Stimulated activated CD4-positive, alpha-beta T cell treated with anti-CD3 and anti-CD28 coated beads, TNF-alpha, amount 100 ng/mL, for 1 hour (primary cell): ENCODE measurements at regions not wholly inside any gene's neighbourhood (a gene's known extent, or its start where the extent isn't known, plus 50 kb on each side); places are given as distances from the start of the nearest gene placed in this dataset.
A peak's percentile ranks its signal among the peaks of the same experiment; 100 is the strongest.

Experiments used
- DNase-seq, 3 donors: peaks; one replicate each; pipeline ENCODE4 v3.0.0-alpha.2; 2020; ENCODE audit warnings: low read depth in 3 of 3, low spot score in 1 of 3

DNA sequence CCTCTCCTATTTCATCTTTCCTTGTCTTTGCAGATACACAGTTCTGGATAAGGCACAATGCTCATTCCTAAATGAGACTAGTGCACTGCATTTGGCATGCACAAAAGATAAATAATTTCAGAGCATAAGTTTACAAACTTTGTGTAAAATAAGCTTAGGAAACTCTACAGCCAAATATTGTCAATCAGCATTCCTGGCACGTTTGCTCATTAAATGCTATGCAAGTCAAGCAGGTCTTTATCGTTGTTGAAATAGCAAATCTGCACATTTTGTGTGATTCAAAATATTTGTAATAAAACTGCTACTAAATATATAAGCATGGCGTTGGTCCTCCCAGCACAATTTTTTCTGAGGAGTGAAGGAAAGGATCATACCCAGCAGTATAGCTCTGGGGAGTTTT, 322.1 kb upstream of the NOCT start:
- DNase-seq: no peak

DNA sequence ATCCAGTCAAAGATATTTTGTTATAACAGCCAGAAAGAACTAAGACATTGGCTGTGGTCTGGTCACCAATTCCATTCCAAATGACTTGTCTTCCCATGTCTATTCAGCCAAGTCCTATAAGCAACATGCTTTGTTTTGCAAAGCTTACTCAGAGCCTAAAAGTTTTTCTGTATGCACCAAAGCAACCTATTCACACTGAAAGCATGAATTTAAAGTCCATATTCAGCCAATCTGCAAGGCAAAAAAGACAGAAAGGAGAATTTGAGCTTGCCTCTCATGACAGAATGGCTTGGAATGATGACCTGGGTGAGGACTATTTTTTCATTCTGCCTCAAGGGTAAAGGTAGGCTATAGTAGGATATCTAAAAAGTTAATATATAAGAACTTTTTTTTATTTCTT, 323.2 kb upstream of the NOCT start:
- no peak for DNase-seq

DNA sequence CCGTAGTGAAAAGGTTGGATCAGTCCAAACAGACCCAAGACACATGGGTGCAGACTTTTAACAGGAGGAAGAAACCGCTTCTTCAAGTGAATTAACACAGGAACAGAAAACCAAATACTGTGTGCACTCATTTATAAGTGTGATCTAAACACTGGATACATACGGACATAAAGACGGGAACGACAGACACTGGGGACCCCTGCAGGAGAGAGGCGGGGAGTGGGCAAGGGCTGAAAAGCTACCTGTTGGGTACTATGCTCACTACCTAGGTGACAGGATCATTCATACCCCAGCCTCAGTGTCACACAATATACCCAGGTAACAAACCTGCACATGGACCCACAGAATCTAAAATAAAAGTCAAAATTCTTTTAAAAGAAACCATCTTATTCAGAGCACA, 326.0 kb upstream of the NOCT start:
- DNase-seq: no peak

DNA sequence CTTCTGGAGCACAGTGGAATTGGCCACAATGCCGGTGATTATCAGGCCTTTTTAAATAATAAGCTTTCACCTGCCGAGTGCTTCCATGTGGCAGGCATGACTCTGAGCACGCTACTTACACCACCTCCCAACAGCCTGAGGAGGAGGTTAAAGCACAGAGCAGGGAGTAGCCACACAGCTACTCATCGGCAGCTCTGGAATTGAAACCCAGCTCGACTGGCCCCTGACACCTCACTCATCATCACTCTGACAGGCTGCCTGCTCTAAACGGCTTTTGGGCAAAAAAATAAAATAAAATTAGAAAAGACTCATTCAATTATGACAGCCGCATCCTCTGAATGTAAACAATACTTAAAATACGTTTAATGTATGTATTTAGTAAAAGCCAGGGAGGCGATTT, 326.4 kb upstream of the NOCT start:
- no peak for DNase-seq

DNA sequence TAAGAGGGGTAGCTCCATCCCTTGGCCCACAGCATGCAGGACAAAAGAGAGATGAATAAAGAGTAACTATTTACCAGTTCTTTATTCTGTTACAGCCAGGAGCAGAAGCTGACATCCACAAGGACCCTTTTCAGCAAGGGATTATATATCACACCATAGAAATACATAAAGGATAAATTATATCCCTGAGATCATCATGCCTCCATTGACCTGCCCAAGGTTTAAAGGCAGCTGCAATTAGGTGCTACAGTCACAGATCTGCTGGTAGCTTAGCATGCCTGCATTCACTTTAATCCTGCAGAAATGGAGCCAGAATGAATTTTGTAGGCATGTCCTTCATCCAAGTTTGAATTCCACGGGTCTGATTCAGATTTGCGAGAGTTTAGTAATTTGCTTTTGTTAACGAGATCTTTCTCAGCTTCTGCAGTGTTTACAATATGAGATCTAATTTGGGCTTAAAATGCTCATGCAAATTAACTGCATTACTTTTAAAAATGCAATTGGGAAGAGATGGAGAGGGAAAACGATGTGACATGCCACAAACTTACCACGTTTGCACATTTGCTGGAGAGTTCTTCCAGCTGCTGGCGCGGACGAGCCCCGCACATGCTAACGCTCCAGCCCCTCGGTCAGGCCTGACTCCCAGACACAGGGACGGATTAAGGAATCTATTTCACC, 327.0 kb upstream of the NOCT start:
- no peak for DNase-seq

DNA sequence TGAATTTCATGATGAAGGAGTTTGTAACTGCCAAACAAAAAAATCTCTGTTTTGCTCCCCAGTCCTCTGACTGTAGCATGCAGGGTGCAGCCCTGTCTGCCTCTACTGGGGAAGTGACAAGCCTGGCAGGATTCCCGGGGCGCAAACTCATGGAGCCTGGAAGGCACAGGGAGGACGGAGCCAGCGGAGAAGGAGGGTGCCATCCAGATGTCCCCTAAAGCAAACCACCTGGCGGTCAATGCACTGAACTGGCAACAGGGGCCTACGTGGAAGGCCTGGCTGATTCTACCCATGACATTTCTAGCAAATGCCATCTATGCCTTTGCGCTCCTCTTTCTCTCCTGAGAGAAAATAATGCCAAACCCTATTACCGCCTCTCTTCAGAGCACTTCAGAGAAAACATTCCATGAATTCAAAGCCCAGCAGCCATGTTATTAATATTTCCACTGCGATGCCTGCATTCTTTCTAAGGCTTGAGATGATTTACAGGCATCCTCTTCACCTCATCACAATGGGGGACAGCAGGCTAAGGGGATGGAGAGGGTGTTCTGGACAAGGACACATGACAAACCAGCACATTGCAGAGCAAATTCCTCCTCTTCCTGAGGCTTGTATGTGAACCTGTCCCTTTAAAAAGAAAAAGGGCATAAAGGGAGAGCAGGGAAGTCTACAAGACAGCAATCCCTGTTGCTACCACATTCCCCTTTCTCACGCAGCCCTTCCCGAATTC, 329.3 kb upstream of the NOCT start:
- DNase-seq: no peak

DNA sequence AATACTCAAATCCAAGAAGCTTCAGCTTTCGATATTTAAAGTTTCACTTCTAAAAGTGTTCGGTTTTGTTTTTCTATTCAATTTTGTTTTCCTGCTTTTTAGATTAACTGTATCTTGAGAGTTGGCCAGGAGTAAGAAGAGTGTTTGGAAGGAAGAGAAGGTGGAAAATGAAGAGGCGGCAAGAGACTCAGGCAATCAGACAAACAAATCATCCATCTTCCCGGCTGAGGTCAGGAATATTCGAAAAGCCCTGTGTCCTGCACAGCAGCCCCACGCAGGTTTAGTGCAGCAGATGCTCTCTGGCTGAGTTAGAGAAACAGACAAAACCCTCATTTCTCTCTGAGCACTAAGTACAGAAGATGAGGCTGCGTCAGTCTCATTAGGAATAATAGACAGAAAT, 330.3 kb upstream of the NOCT start:
- no peak for DNase-seq

DNA sequence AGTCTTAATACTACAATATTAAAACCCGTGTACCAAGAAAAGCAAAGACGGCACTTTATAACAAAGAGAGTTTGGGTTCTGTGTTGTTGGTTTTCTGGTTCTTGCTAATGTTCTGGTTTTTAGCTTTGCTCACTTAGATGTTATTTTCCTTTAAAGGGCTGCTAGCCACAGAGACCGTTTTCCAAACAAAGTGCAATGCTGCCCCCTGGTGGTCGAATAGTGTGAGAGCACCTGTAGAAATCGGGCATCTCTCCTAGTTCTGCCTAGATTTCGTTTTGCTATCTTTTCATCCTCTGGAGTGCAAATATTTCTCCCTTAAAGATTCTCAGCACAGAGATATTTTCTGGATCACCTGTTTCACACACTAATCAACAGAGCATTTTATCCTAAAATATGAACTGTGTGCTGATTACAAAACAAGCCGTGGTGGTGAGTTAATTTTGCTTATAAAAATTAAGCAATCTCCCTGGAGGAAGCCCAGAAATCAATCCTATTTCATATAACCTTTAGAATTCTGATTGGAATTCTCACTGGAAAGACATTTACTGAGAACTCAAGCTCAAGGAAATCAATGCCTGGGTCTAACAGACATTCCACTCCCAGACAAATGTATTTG, 334.5 kb upstream of the NOCT start:
- DNase-seq: peak; percentile 6 to 59 (median 34)

DNA sequence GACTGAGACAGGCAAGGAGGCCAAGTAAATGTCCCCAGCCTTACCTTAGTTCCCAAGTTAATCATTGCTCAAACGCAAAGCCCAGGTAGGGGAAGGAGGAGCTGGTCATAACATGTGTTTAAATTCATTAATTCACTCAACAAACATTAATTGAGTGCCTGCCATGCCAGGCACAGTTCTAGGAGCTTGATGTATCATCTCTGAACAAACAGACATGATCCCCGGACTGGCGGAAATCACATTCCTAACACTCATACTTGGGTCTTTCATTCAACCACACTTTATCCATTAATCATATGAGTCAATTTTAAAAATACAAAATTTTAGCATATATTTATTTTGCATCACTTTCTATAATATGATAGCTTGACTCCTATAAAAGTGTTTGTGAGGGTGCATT, 335.3 kb upstream of the NOCT start:
- DNase-seq: no peak

DNA sequence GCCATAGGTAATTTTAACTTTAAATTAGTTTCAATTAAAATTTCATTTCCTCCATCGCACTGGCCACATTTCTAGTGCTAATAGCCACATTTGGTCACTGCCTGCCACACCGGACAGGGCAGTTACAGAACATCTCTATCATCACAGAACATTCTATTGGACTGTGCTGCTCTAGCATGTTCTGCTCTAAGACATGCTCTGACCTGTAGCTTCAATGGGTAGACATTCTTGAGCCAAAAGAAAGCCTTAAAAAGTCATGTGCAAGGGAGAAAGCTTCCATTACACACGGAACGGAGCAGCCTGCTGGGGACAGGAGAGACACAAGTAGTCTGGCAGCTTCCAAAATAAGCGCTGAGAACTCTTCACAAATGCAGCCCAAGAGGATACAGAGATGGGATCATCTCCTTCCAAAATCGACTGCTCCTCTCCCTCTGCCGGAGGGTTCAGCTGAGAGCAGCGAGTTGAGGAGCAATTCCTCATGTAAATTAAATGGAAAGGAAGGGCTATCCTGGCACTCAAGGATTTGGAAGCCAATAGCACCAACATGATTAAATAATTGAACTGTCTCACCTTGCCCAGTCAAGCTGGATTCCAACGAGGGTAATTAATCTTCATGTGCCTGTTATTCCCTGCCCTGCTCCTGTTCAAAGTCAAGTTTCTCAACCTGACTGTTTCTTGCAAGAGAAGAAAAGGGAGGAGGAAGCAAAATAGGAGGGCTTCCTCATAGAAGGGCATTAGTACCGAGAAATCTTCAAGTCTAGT, 336.4 kb upstream of the NOCT start:
- no peak for DNase-seq

DNA sequence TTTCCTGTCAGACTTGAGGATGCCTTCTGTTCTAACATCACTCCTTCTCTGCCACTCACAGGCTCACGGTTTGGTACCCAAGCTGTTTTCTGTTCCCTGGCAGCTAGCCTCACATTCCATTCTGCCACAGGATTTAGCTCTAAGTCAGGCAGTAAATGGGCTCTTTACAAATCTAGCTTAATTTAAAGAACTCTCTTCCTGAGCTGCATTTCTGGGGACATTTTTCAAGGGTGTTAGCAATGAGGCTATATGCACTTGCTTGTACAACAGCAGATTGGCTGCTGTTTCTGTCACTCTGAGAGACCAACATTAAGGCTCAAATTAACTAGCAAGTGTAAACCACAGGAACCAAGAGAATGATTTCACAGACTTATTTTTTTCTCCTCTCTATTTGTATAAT, 337.8 kb upstream of the NOCT start:
- no peak for DNase-seq

DNA sequence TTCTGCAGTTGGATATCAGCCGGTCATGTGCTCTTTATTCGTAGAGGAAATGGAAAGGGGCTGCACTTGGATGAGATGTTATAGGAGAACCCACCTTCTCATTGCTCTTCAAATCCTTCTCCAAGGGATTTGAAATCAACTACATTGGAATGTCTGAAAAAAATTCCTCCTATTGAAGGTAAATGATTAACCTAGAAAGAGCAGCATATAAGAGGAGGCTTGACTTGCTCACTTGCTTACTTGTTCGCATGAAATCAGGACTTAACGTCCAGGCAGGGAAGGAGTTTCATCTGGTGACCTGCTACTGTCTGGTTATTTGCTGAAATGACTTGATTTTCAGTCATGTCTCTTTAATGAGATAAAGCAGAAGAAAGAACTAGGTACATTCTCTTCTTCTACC, 338.4 kb upstream of the NOCT start:
- DNase-seq: no peak

DNA sequence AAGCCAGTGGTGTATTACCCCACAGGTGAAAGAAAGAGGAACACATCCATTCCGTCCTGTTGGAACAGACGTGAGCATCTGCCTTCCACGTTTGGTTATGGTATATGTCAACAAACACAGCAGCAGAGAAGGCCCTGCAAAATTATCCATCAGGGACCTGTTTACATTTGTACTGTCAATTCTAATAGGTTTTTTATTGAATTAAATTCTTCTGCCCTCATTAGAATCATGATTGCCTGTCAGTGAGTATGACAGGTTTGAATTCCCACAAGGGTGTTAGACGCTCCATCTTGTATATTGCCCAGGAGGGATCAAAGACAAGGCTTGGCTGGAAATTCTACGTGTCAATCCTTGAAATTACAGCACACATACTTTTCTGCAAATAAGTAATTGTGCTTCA, 339.9 kb upstream of the NOCT start:
- no peak for DNase-seq

DNA sequence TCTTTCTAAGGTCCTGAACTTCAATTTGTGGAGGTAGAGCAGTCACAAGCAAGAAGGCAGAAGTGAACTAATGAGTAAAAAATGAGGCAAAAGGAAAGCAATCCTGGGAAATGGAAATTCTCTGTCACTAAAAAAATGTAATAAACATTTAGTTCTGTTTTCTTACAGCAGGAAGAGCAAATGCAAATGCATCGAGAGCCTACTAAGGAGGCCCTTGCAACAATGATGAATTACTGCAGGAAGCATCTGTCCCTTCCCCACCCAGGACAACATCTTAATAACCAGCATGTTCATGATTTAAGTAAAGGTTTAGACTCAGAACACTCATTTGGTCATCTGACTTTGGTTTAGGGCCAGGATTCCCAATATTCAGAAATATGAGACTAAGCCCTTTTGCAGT, 341.4 kb upstream of the NOCT start:
- DNase-seq: no peak

DNA sequence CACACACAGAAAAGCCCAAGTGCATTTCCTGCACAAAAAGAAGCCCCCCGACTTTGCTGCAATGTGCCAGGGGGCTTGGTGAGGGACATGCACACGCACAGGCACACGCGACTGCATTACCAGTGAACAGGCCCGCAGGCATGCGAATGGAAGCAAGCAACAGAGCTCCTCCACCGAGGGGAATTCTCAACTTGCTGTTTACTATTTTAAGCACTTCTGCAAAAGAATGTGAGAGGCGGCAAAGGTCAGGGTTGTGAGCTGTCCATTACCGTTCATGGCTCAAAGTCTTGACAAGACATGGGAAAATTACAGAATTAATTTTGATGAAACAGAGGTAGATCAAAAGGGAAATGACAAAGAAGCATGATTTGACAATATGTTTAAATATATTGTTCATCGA, 342.5 kb upstream of the NOCT start:
- no peak for DNase-seq

DNA sequence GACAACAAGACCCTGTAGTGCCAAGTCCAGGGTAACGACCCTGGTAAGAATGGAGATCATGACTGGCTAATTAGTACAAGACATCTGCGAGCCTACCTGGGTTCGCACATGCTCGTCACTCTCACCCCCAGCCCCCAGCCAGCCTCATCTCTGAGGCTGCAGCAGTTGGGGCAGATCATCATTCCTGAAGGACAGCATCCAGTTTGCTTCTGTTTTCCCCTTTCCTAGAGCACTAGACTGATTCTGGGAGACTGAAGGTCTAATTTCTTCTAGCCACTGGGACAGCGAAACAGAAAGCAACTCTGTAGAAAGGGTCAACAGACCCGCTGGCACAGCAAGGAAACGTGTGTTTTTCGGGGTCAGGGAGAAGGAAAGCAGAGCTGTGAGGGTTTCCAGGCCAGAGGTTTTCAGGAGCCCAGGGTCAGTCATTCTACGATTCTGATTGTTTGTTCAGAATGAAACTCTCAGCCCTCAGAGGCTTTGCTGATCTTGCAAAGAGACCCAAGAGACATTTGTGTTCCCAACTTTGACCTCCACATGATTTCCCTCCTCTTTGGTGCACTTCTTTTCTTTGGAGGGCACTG, 343.1 kb upstream of the NOCT start:
- no peak for DNase-seq

DNA sequence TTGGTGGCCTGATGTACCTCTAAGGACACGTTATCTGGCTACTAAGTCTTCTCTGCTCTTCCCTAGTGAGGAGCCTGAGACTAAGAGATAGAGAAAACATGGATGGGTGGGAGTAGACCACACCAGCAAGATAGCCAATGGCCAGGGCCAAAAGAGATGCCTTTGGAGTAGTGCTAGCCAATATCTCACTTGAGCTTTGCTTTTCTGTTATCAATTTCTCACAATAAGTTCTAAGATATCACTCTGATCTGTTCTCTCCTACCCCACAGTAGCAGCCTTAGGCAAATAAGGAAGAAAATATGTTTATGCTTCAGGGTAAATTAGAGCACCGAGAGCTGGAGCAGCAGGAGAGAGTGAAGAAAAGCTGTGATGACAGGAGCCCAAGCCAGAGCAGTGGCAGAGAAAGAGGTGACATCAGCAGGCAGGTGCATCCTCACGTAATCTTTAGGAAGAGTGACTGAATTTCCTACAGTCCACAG, 343.9 kb upstream of the NOCT start:
- no peak for DNase-seq

DNA sequence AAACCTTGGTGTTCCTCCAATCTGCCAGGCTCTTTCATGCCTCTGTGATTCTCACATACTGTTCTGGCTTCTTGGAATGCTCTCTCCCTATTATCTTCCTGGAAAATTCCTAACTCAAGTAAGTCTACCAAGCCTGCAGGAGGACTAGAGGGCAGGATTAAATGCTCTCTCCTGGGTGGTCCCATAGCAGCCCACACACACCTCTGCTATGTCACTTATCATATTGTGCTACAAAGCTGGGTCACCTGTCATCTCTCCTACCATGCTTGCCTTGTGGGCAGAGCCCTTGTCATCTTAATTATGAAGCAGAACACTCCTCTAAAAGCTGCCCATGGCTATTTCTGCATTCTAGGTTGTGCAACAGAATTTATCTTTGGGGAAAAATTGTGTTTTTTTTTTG, 344.5 kb upstream of the NOCT start:
- no peak for DNase-seq

DNA sequence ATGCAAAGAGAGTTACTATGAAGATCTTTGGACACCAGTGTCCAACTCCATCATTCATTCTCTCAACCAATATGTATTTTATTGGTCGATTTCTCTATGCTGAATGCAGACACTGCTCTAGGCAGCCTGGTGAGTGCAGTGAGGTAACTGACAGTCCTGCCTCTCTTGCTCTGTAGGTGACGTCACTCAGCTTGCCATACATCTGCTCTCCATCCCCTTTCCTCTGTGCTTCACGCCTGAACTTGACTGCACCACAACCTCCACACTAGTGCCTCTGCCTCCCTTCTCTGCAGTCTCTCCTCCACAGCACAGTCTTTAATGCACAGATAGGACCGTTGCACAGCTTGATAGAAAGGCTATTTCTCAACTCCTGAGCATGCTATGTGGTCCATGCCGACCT, 344.9 kb upstream of the NOCT start:
- no peak for DNase-seq

DNA sequence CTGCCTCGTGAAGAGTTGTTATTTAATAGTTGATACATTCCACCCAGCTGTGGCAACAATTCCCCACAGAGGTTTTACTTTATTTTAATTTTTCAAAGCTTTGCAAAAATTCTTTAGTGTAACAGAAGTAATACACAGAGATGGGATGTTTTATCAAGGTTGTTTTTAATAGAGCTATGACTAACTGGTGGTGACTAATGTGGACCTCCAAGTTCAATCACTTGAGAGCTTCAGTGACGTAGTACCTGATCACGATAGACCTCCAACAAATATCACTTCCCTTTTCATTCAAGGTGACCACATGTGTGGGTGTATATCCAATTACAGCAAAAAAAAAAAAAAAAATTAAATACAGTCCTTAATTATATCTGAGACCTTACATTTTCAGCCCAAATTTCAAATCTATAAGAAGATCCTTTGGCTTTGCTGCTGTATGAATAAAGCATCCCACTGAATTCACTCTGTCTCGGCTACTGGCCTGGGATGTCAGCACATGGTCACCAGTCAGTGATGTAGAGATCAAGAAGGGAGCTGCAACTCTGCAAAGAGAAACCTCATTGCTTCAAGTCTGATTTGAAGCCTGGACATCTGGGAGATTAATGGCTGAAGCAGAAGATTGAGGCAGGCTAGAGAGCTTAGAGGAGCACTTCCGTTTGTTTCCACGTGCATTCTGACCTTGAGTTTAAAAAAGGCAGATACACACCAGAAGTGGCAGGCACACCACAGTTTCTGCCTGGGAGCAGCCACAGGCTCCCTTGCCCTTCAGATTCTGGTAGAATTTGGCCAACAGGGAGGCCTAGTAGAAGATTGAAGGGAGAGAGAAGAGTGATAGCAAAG, 345.9 kb upstream of the NOCT start:
- DNase-seq: no peak

DNA sequence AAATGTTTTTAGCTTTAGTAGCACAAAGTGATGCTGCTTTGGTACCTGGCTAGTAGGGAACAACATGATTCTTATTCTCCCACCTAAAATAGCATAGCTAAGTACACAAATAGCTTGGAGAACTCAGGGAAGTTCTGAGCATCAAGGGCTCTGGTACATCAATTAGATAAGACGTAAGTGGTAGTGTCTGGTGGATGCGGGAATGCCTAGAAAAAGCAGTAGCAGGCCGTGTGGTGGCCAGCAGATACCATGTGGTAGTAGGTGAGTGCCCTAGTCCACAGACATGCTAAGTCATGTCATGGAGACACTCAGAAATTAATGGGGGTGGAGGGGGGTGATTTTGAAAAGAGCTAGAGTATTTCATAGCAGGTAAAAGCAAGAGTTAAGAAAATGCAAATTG, 347.3 kb upstream of the NOCT start:
- DNase-seq: no peak
